CD14-positive monocyte (primary cell): ENCODE measurements at regions not wholly inside any gene's neighbourhood (a gene's known extent, or its start where the extent isn't known, plus 50 kb on each side); places are given as distances from the start of the nearest gene placed in this dataset.

Source experiments
- DNase-seq, 3 donors: peaks; one replicate each; pipeline ENCODE4 v3.0.0-alpha.2; 2011 to 2022
- H2AFZ ChIP-seq: 2 replicates; pipeline ENCODE4 v1.6.0; 2012; ENCODE audit warnings: mild to moderate bottlenecking, low read depth, low read length, inconsistent platforms; ENCODE audit not compliant: insufficient read depth, poor library complexity, severe bottlenecking
- H3K27ac ChIP-seq, 2 donors: 1 replicate in 1 of 2; 2 replicates in 1 of 2; pipeline ENCODE4 v1.5.1; 2012 to 2013; ENCODE audit warnings: low read length in 2 of 2, control low read depth in 1 of 2, inconsistent platforms in 1 of 2, low read depth in 1 of 2, mild to moderate bottlenecking in 1 of 2
- H3K27me3 ChIP-seq, 2 donors: one replicate each; pipeline versions ENCODE4 v1.6.0 to v1.6.1; 2011 to 2013; ENCODE audit warnings: low read length in 2 of 2; ENCODE audit not compliant: control insufficient read depth in 2 of 2, insufficient read depth in 2 of 2
- H3K36me3 ChIP-seq, 2 donors: replicated peaks in 1 of 2; 1 replicate in 1 of 2; 2 replicates in 1 of 2; pipeline versions ENCODE4 v1.5.1 to v1.6.1; 2012 to 2013; ENCODE audit warnings: low read length in 2 of 2, control low read depth in 1 of 2, inconsistent platforms in 1 of 2, mild to moderate bottlenecking in 1 of 2; ENCODE audit not compliant: insufficient read depth in 2 of 2, control insufficient read depth in 1 of 2
- H3K4me1 ChIP-seq, 2 donors: 1 replicate in 1 of 2; 2 replicates in 1 of 2; pipeline versions ENCODE4 v1.5.1 to v1.6.1; 2012 to 2013; ENCODE audit warnings: low read length in 2 of 2, control low read depth in 1 of 2, inconsistent platforms in 1 of 2, mild to moderate bottlenecking in 1 of 2, moderate library complexity in 1 of 2; ENCODE audit not compliant: insufficient read depth in 2 of 2, control insufficient read depth in 1 of 2
- H3K4me2 ChIP-seq: replicated peaks from 2 replicates; pipeline ENCODE3; 2012; ENCODE audit warnings: low read length, moderate library complexity, mild to moderate bottlenecking; ENCODE audit not compliant: poor library complexity, severe bottlenecking; ENCODE audit errors: extremely low read depth
- H3K4me3 ChIP-seq, 3 experiments: fragments of 200-600 bp in 1 of 3; sonication (generic) in 1 of 3; replicated peaks in 1 of 3; 1 replicate in 2 of 3; 2 replicates in 1 of 3; pipeline ENCODE4 v1.5.1; 2011 to 2013; ENCODE audit warnings: low read length in 3 of 3, mild to moderate bottlenecking in 3 of 3, control low read depth in 2 of 3, low read depth in 2 of 3, inconsistent platforms in 1 of 3, moderate library complexity in 1 of 3
- H3K79me2 ChIP-seq: 2 replicates; pipeline ENCODE4 v1.6.0; 2012; ENCODE audit warnings: mild to moderate bottlenecking, control low read depth, inconsistent platforms, low read length, moderate library complexity; ENCODE audit not compliant: insufficient read depth
- H3K9ac ChIP-seq: 2 replicates; pipeline ENCODE4 v1.6.0; 2017; ENCODE audit warnings: low read length, mild to moderate bottlenecking; ENCODE audit not compliant: insufficient read depth, poor library complexity, severe bottlenecking
- H3K9me3 ChIP-seq, 2 donors: replicated peaks in 1 of 2; 1 replicate in 1 of 2; 2 replicates in 1 of 2; pipeline versions ENCODE4 v1.5.1 to v1.6.1; 2012 to 2013; ENCODE audit warnings: low read length in 2 of 2, control low read depth in 1 of 2; ENCODE audit not compliant: control insufficient read depth in 1 of 2, insufficient read depth in 1 of 2
- H4K20me1 ChIP-seq: 2 replicates; pipeline ENCODE4 v1.6.0; 2012; ENCODE audit warnings: mild to moderate bottlenecking, low read length, control low read depth, moderate library complexity; ENCODE audit not compliant: insufficient read depth
- H3K27ac Mint-ChIP-seq, 7 donors: one replicate each; pipeline ENCODE4 v1.8.0; 2020; ENCODE audit warnings: mild to moderate bottlenecking in 7 of 7, mixed read lengths in 7 of 7, moderate library complexity in 6 of 7, inconsistent platforms in 2 of 7
- H3K27me3 Mint-ChIP-seq, 3 donors: one replicate each; pipeline ENCODE4 v1.8.0; 2021 to 2022; ENCODE audit warnings: low read depth in 3 of 3, mild to moderate bottlenecking in 3 of 3, mixed read lengths in 3 of 3, moderate library complexity in 3 of 3, inconsistent platforms in 1 of 3
- H3K36me3 Mint-ChIP-seq, 2 donors: one replicate each; pipeline ENCODE4 v1.8.0; 2020; ENCODE audit warnings: mixed read lengths in 2 of 2, inconsistent platforms in 1 of 2, mild to moderate bottlenecking in 1 of 2
- H3K4me1 Mint-ChIP-seq: one replicate; pipeline ENCODE4 v1.8.0; 2020; ENCODE audit warnings: mild to moderate bottlenecking, mixed read lengths
- H3K4me3 Mint-ChIP-seq, 2 donors: one replicate each; pipeline ENCODE4 v1.8.0; 2020; ENCODE audit warnings: mild to moderate bottlenecking in 2 of 2, mixed read lengths in 2 of 2, moderate library complexity in 1 of 2
- H3K9me3 Mint-ChIP-seq, 7 donors: one replicate each; pipeline ENCODE4 v1.8.0; 2020 to 2022; ENCODE audit warnings: mixed read lengths in 7 of 7, mild to moderate bottlenecking in 6 of 7, moderate library complexity in 6 of 7, inconsistent platforms in 2 of 7
- WGBS: methylation state at CpG from one replicate; pipeline ENCODE4 v1.1.5; 2013; ENCODE audit warnings: missing lambda C conversion rate; ENCODE audit not compliant: insufficient coverage; 5-methylcytosine and 5-hydroxymethylcytosine counted together
- intact Hi-C, 2 donors: fragments of 100-400 bp; cut with micrococcal nuclease; formaldehyde crosslinking; loops; one replicate each; pipeline versions ENCODE4 v1.15.0 to v1.15.1; 2023
- TF ChIP-seq, protein P1 (sequence below): fragments of 200-600 bp; IDR thresholded peaks from one replicate; pipeline ENCODE4 v1.8.0; 2022; ENCODE audit warnings: antibody characterized with exemption, mild to moderate bottlenecking

DNA sequence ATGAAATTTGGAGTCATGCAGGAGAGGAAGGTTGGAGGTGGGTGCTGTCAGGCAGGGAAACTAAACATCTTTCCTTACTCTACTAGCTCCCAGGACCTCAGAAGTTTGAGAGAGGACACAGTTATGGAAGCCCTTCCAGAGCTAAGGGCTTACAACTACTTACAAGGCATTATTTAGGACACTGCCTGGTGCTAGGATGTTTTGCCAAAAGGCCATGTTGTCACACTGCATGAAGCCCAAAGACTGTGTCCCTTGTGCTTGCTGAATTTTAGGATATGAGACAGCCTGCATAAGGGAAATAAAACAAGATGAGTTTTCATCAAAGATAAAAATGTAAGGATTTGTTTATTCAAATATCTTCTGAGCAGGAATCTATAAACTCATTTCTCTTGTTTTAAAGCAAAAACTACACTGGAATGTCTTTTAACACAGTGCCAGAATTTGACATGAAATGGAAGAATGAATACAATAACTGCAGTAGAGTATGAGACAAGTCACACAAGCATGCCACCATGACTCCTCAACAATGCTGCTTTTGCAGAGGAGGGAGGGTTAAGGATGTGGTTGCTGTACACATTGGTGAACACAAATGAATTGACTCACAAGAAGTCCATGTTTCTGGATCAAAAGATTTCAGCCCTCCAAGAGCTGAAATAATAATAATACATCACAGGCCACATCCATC lies 258.4 kb downstream of the SPRY2 start:
- H3K36me3 Mint-ChIP-seq: no peaks in the 10 kb centered on the region

DNA sequence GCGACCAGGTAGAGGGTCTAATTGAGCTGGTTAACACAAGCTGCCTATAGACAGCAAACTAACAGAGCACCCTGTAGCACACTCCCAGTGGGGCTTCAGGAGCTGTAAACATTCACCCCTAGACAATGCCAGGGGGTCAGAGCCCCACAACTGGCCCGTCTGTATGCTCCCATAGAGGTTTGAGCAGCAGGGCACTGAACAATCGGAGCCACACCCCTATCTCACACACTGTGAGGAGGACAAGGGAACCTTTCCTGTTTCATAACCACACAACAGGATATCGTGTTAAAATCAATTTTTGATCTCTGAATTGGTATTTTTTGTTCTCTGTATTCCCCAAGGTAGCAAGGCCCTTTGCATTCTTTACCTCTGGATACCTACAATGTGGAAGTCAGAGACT lies 266.1 kb downstream of the SPRY2 start:
- no peaks in the 10 kb centered on the region for H3K79me2 ChIP-seq
- TF ChIP-seq, protein P1, sequence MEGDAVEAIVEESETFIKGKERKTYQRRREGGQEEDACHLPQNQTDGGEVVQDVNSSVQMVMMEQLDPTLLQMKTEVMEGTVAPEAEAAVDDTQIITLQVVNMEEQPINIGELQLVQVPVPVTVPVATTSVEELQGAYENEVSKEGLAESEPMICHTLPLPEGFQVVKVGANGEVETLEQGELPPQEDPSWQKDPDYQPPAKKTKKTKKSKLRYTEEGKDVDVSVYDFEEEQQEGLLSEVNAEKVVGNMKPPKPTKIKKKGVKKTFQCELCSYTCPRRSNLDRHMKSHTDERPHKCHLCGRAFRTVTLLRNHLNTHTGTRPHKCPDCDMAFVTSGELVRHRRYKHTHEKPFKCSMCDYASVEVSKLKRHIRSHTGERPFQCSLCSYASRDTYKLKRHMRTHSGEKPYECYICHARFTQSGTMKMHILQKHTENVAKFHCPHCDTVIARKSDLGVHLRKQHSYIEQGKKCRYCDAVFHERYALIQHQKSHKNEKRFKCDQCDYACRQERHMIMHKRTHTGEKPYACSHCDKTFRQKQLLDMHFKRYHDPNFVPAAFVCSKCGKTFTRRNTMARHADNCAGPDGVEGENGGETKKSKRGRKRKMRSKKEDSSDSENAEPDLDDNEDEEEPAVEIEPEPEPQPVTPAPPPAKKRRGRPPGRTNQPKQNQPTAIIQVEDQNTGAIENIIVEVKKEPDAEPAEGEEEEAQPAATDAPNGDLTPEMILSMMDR: no peak
- 100% methylated on average over 2 of the region's 4 CpGs for WGBS
- no peaks in the 10 kb centered on the region for H4K20me1 ChIP-seq
- H3K27me3 ChIP-seq: no peaks in the 10 kb centered on the region
- H3K9me3 Mint-ChIP-seq: peaks cover 0 to 18% (median 12%) of the 10 kb centered on the region in 7 donors
- H3K4me3 Mint-ChIP-seq: no peak overlapping the region
- peaks cover 0 to 19% of the 10 kb centered on the region in 2 donors for H3K9me3 ChIP-seq
- no peak overlapping the region for H2AFZ ChIP-seq
- no peak overlapping the region for H3K27ac Mint-ChIP-seq
- intact Hi-C loops: no loop called here
- H3K36me3 Mint-ChIP-seq: no peaks in the 10 kb centered on the region
- H3K4me3 ChIP-seq: no peak overlapping the region
- no peak for DNase-seq
- no peaks in the 10 kb centered on the region for H3K36me3 ChIP-seq
- H3K4me1 Mint-ChIP-seq: no peaks in the 10 kb centered on the region
- no peaks in the 10 kb centered on the region for H3K27me3 Mint-ChIP-seq
- H3K9ac ChIP-seq: no peak overlapping the region
- H3K27ac ChIP-seq: no peak overlapping the region
- no peak overlapping the region for H3K4me2 ChIP-seq
- no peaks in the 10 kb centered on the region for H3K4me1 ChIP-seq

More for the DNA sequence above, 258.4 kb downstream of the SPRY2 start:
- Histone ChIP-seq H3K27ac (no peak overlapping the region), H3K4me1 (no peaks in the 10 kb centered on the region), H3K4me3 (no peak overlapping the region), H3K4me2 (no peak overlapping the region), H2AFZ (no peak overlapping the region), H3K36me3 (no peaks in the 10 kb centered on the region), H3K9me3 (no peaks in the 10 kb centered on the region), H4K20me1 (no peaks in the 10 kb centered on the region), H3K9ac (no peak overlapping the region), H3K27me3 (no peaks in the 10 kb centered on the region), H3K79me2 (no peaks in the 10 kb centered on the region)
- intact Hi-C loops: no loop called here
- Mint-ChIP-seq H3K27me3 (no peaks in the 10 kb centered on the region), H3K4me3 (no peak overlapping the region), H3K9me3 (no peaks in the 10 kb centered on the region), H3K27ac (no peak overlapping the region), H3K4me1 (no peaks in the 10 kb centered on the region)
- TF ChIP-seq, protein P1: no peak
- DNase-seq: no peak
